HepG2 (cell line): ENCODE measurements at regions not wholly inside any gene's neighbourhood (a gene's known extent, or its start where the extent isn't known, plus 50 kb on each side); places are given as distances from the start of the nearest gene placed in this dataset.

Experiments
- ATAC-seq: fragments of 200-7000 bp; cut with Tn5 transposase; 3 replicates; pipeline ENCODE4 v1.9.1; 2020; ENCODE audit warnings: mild to moderate bottlenecking, moderate library complexity
- BruUV-seq: library from RNA; stranded (reverse); fragments of 400-500 nt; replicated peaks from 2 replicates; lab custom pipeline; 2021; lab: Mats Ljungman, UMichigan
- CTCF ChIA-PET: fragments of 300-600 bp; formaldehyde crosslinking; extraction: SDS; loops from one replicate; lab custom pipeline; 2021; ENCODE audit warnings: low total read pairs, inconsistent platforms, low intra/inter-chr PET ratio; lab: Yijun Ruan, JAX
- POLR2A ChIA-PET: fragments of 350-600 bp; sonication (Branson Sonifier 250); formaldehyde crosslinking; loops from one replicate; lab custom pipeline; 2020; ENCODE audit warnings: antibody characterized with exemption, inconsistent platforms; lab: Yijun Ruan, JAX
- DNase-seq: peaks from one replicate; pipeline ENCODE4 v3.0.0-alpha.2; 2015; ENCODE audit warnings: low spot score
- FAIRE-seq: peaks from 3 replicates; lab custom pipeline; 2011; peaks lifted over from hg19 to GRCh38; lab: Jason Lieb, UNC
- H2AFZ ChIP-seq: one replicate; pipeline ENCODE4 v1.6.1; 2011; ENCODE audit warnings: low read length, inconsistent platforms
- H3K27ac ChIP-seq: fragments of 300-600 bp; 3 replicates; pipeline ENCODE4 v1.8.0; 2011; ENCODE audit warnings: mixed run types, mild to moderate bottlenecking, mixed read lengths, low read length, inconsistent platforms; ENCODE audit not compliant: insufficient read depth; ENCODE audit errors: extremely low read length
- H3K27me3 ChIP-seq, 2 experiments: fragments of 200-600 bp in 1 of 2; 2 replicates in 1 of 2; 3 replicates in 1 of 2; pipeline versions ENCODE4 v1.6.0 to v1.8.0; 2011; ENCODE audit warnings: low read length in 2 of 2, mild to moderate bottlenecking in 2 of 2, moderate library complexity in 2 of 2, inconsistent platforms in 1 of 2; ENCODE audit not compliant: insufficient read depth in 2 of 2, control insufficient read depth in 1 of 2
- H3K36me3 ChIP-seq, 2 experiments: fragments of 200-600 bp in 1 of 2; replicated peaks in 1 of 2; 2 replicates in 1 of 2; 3 replicates in 1 of 2; pipeline versions ENCODE4 v1.5.1 to v1.8.0; 2011; ENCODE audit warnings: low read length in 2 of 2, inconsistent platforms in 1 of 2; ENCODE audit not compliant: insufficient read depth in 2 of 2, control insufficient read depth in 1 of 2
- H3K4me1 ChIP-seq: 2 replicates; pipeline ENCODE4 v1.5.1; 2012; ENCODE audit warnings: low read length, inconsistent platforms; ENCODE audit not compliant: insufficient read depth
- H3K4me2 ChIP-seq: 2 replicates; pipeline ENCODE4 v1.6.0; 2011; ENCODE audit warnings: low read depth, low read length, inconsistent platforms
- H3K4me3 ChIP-seq, 3 experiments: fragments of 200-600 bp in 1 of 3; sonication (generic), shearing (Covaris generic) in 1 of 3; replicated peaks in 1 of 3; 2 replicates each; pipeline ENCODE4 v1.5.1; 2011 to 2016; ENCODE audit warnings: low read length in 3 of 3, inconsistent platforms in 2 of 3, low read depth in 2 of 3, mild to moderate bottlenecking in 2 of 3, control low read depth in 1 of 3, mixed read lengths in 1 of 3; ENCODE audit not compliant: insufficient read depth in 1 of 3
- H3K79me2 ChIP-seq: one replicate; pipeline ENCODE4 v1.6.1; 2011; ENCODE audit warnings: low read length, inconsistent platforms; ENCODE audit not compliant: insufficient read depth
- H3K9ac ChIP-seq: 2 replicates; pipeline ENCODE4 v1.6.0; 2011; ENCODE audit warnings: mild to moderate bottlenecking, low read depth, low read length, inconsistent platforms; ENCODE audit not compliant: insufficient read depth
- H3K9me3 ChIP-seq: 2 replicates; pipeline ENCODE4 v1.5.1; 2012; ENCODE audit warnings: mild to moderate bottlenecking, low read length
- H4K20me1 ChIP-seq: 2 replicates; pipeline ENCODE4 v1.6.0; 2011; ENCODE audit warnings: inconsistent platforms, mild to moderate bottlenecking, low read length, moderate library complexity; ENCODE audit not compliant: insufficient read depth
- JUN ChIP-seq: sonication (generic); formaldehyde crosslinking; IDR thresholded peaks from 2 replicates; pipeline ENCODE4 v1.4.0; 2020; ENCODE audit warnings: mild to moderate bottlenecking, missing genetic modification reagents
- RFXANK ChIP-seq: IDR thresholded peaks from 2 replicates; pipeline ENCODE4 v1.6.1; 2016
- ZNF546 ChIP-seq: sonication (generic); formaldehyde crosslinking; conservative IDR thresholded peaks from 2 replicates; pipeline ENCODE4 v1.8.1; 2023; ENCODE audit warnings: mild to moderate bottlenecking, missing genetic modification reagents
- WGBS: methylation state at CpG from one replicate; pipeline ENCODE4 v1.1.6; 2017; ENCODE audit warnings: low lambda C conversion rate; 5-methylcytosine and 5-hydroxymethylcytosine counted together
- in situ Hi-C: cut with HindIII; loops from 2 replicates; pipeline ENCODE4 v1.10.0; 2017; ENCODE audit warnings: low pct_unique_long_range_greater_than_20kb; ENCODE audit not compliant: extremely low pct_ligation_motif_present
- intact Hi-C: fragments of 100-400 bp; cut with micrococcal nuclease; formaldehyde crosslinking; loops from one replicate; pipeline ENCODE4 v1.10.0; 2022; ENCODE audit not compliant: unreplicated experiment
- TF ChIP-seq, protein P1 (sequence below): sonication (generic); formaldehyde crosslinking; IDR thresholded peaks from 2 replicates; pipeline ENCODE4 v1.4.0; 2020; ENCODE audit warnings: mild to moderate bottlenecking, missing genetic modification reagents, borderline replicate concordance
- TF ChIP-seq, protein P2 (sequence below), 2 experiments: fragments of 450-650 bp in 1 of 2; sonication (generic) in 1 of 2; formaldehyde crosslinking in 1 of 2; IDR thresholded peaks; 2 replicates each; pipeline versions ENCODE4 v1.6.1 to v1.8.0; 2016 to 2022; ENCODE audit warnings: antibody characterized with exemption in 1 of 2, mild to moderate bottlenecking in 1 of 2, missing genetic modification reagents in 1 of 2
- TF ChIP-seq, protein P3 (sequence below): sonication (generic); formaldehyde crosslinking; IDR thresholded peaks from 2 replicates; pipeline ENCODE4 v1.4.0; 2020; ENCODE audit warnings: missing genetic modification reagents

DNA sequence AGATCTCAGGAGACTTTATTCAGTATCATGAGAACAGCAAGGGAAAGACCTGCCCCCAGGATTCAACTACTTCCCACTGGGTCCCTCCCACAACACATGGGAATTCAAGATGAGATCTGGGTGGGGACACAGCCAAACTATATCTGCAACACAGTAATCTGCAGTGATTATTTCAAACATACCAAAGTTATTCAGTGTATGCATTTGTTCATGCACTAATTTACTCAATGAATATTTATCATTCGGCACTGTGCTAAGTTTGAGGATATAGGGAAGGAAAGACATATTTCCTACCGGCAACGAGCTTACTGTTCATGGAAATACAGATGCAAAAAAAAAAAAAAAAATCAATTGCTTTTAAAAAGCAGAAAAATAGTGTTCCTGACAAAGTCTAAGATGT, 91.6 kb upstream of the IMMP2L start:
- Histone ChIP-seq H3K9me3 (no peaks in the 10 kb centered on the region), H3K27ac (no peak overlapping the region), H3K9ac (no peak overlapping the region), H3K4me2 (no peak overlapping the region), H2AFZ (no peak overlapping the region), H3K4me3 (no peak overlapping the region), H3K4me1 (peaks cover 20% of the 10 kb centered on the region), H3K36me3 (no peaks in the 10 kb centered on the region), H4K20me1 (no peaks in the 10 kb centered on the region), H3K79me2 (no peaks in the 10 kb centered on the region), H3K27me3 (0 out of 5 replicates have a peak, but pooled peaks cover 0 to 2% of the 10 kb centered on the region in 2 experiments)
- BruUV-seq: no TSS peak
- POLR2A ChIA-PET: no interaction called here
- FAIRE-seq: no peak
- intact Hi-C loops: no loop called here
- CTCF ChIA-PET: no interaction called here
- WGBS: 67% methylated on average over 3 of the region's 3 CpGs
- DNase-seq: no peak
- no peak for ATAC-seq
- in situ Hi-C loops: no loop called here
- TF ChIP-seq, protein P1, sequence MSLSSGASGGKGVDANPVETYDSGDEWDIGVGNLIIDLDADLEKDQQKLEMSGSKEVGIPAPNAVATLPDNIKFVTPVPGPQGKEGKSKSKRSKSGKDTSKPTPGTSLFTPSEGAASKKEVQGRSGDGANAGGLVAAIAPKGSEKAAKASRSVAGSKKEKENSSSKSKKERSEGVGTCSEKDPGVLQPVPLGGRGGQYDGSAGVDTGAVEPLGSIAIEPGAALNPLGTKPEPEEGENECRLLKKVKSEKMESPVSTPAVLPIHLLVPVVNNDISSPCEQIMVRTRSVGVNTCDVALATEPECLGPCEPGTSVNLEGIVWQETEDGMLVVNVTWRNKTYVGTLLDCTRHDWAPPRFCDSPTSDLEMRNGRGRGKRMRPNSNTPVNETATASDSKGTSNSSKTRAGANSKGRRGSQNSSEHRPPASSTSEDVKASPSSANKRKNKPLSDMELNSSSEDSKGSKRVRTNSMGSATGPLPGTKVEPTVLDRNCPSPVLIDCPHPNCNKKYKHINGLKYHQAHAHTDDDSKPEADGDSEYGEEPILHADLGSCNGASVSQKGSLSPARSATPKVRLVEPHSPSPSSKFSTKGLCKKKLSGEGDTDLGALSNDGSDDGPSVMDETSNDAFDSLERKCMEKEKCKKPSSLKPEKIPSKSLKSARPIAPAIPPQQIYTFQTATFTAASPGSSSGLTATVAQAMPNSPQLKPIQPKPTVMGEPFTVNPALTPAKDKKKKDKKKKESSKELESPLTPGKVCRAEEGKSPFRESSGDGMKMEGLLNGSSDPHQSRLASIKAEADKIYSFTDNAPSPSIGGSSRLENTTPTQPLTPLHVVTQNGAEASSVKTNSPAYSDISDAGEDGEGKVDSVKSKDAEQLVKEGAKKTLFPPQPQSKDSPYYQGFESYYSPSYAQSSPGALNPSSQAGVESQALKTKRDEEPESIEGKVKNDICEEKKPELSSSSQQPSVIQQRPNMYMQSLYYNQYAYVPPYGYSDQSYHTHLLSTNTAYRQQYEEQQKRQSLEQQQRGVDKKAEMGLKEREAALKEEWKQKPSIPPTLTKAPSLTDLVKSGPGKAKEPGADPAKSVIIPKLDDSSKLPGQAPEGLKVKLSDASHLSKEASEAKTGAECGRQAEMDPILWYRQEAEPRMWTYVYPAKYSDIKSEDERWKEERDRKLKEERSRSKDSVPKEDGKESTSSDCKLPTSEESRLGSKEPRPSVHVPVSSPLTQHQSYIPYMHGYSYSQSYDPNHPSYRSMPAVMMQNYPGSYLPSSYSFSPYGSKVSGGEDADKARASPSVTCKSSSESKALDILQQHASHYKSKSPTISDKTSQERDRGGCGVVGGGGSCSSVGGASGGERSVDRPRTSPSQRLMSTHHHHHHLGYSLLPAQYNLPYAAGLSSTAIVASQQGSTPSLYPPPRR (CRISPR knock-in tag): no peak
- TF ChIP-seq ZNF546 (no peak), JUN (CRISPR knock-in tag) (no peak), RFXANK (CRISPR knock-in tag) (no peak)
- TF ChIP-seq, protein P2, sequence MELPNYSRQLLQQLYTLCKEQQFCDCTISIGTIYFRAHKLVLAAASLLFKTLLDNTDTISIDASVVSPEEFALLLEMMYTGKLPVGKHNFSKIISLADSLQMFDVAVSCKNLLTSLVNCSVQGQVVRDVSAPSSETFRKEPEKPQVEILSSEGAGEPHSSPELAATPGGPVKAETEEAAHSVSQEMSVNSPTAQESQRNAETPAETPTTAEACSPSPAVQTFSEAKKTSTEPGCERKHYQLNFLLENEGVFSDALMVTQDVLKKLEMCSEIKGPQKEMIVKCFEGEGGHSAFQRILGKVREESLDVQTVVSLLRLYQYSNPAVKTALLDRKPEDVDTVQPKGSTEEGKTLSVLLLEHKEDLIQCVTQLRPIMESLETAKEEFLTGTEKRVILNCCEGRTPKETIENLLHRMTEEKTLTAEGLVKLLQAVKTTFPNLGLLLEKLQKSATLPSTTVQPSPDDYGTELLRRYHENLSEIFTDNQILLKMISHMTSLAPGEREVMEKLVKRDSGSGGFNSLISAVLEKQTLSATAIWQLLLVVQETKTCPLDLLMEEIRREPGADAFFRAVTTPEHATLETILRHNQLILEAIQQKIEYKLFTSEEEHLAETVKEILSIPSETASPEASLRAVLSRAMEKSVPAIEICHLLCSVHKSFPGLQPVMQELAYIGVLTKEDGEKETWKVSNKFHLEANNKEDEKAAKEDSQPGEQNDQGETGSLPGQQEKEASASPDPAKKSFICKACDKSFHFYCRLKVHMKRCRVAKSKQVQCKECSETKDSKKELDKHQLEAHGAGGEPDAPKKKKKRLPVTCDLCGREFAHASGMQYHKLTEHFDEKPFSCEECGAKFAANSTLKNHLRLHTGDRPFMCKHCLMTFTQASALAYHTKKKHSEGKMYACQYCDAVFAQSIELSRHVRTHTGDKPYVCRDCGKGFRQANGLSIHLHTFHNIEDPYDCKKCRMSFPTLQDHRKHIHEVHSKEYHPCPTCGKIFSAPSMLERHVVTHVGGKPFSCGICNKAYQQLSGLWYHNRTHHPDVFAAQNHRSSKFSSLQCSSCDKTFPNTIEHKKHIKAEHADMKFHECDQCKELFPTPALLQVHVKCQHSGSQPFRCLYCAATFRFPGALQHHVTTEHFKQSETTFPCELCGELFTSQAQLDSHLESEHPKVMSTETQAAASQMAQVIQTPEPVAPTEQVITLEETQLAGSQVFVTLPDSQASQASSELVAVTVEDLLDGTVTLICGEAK (IDR thresholded peaks at IDR 0.05): no peak
- TF ChIP-seq, protein P2 (CRISPR knock-in tag; IDR thresholded peaks at IDR 0.05): no peak
- TF ChIP-seq, protein P3, sequence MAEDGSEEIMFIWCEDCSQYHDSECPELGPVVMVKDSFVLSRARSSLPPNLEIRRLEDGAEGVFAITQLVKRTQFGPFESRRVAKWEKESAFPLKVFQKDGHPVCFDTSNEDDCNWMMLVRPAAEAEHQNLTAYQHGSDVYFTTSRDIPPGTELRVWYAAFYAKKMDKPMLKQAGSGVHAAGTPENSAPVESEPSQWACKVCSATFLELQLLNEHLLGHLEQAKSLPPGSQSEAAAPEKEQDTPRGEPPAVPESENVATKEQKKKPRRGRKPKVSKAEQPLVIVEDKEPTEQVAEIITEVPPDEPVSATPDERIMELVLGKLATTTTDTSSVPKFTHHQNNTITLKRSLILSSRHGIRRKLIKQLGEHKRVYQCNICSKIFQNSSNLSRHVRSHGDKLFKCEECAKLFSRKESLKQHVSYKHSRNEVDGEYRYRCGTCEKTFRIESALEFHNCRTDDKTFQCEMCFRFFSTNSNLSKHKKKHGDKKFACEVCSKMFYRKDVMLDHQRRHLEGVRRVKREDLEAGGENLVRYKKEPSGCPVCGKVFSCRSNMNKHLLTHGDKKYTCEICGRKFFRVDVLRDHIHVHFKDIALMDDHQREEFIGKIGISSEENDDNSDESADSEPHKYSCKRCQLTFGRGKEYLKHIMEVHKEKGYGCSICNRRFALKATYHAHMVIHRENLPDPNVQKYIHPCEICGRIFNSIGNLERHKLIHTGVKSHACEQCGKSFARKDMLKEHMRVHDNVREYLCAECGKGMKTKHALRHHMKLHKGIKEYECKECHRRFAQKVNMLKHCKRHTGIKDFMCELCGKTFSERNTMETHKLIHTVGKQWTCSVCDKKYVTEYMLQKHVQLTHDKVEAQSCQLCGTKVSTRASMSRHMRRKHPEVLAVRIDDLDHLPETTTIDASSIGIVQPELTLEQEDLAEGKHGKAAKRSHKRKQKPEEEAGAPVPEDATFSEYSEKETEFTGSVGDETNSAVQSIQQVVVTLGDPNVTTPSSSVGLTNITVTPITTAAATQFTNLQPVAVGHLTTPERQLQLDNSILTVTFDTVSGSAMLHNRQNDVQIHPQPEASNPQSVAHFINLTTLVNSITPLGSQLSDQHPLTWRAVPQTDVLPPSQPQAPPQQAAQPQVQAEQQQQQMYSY (CRISPR knock-in tag): no peak
